ENCODE measurements at regions not wholly inside any gene's neighbourhood (a gene's known extent, or its start where the extent isn't known, plus 50 kb on each side); places are given as distances from the start of the nearest gene placed in this dataset.

GRCh38 chr5:101244621-101245020 is 341.5 kb upstream of the ST8SIA4 start (continued):
- TF ChIP-seq CHD7 (IDR thresholded peaks at IDR 0.05; ENCODE audit: insufficient replicate concordance, low read length), result no peak

Measured in H1 (cell line).